ENCODE measurements at regions not wholly inside any gene's neighbourhood (a gene's known extent, or its start where the extent isn't known, plus 50 kb on each side); places are given as distances from the start of the nearest gene placed in this dataset.

DNA sequence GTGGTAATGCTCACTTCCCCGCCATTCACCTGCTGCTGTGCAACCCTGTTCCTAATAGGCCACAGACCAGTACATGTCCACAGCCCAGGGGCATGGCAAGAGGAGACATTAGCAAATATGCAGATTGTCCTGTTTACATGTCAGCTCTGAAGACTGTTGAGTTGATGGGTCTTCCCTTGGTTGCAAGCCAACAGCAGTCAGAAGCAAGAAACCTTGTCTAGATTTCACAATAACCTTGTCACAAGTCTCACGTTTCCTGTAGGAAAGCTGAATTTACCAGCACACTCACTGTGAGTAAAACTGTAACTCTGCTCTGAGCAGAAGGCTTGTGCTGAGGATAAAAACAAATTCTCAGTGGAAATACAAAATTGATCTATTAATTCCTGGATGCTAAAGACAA lies 195.1 kb downstream of the HLX start:
- no peaks in the 10 kb centered on the region for H3K36me3 ChIP-seq (ENCODE audit: control insufficient read depth, insufficient read depth, low read length)

DNA sequence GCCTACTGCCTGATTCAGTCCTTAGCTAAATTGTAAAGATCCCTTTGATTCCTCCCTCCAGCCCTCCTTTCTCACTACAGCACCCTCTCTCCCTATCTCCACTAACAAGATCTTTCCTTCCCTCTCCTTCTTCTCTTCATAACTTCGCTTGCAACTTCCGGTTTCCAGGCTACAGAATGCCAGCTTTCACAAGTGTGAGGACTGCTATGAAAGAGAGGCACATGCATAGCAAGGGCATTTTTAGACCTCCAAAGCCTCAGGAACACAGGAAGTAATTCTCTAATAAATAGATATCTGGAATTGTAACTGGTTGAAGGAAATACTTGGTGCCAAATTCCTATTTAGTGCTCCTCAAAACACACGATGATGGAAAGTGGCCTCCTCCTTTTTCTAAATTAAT lies 196.7 kb downstream of the HLX start:
- Histone ChIP-seq H3K27ac (ENCODE audit: insufficient read depth, low read length) (no peak overlapping the region), H3K9me3 (ENCODE audit: control insufficient read depth, insufficient read depth, low read depth, low read length) (no peaks in the 10 kb centered on the region), H2AFZ (ENCODE audit: low read length) (no peak overlapping the region), H3K36me3 (ENCODE audit: control insufficient read depth, insufficient read depth, low read length) (no peaks in the 10 kb centered on the region), H3K79me2 (ENCODE audit: control insufficient read depth, insufficient read depth, low read length) (no peaks in the 10 kb centered on the region), H3K27me3 (ENCODE audit: control insufficient read depth, insufficient read depth, low read length) (no peaks in the 10 kb centered on the region), H3K4me2 (ENCODE audit: extremely low read depth, insufficient read depth, low read length) (no peak overlapping the region), H3K4me3 (replicated peaks in 1 of 4; ENCODE audit: control extremely low read depth in 1 of 4, insufficient read depth in 1 of 4, low read depth in 3 of 4, low read length in 4 of 4) (no peak overlapping the region), H3K4me1 (ENCODE audit: control insufficient read depth, extremely low read depth, insufficient read depth, low read length) (no peaks in the 10 kb centered on the region), H3K9ac (ENCODE audit: insufficient read depth, low read length) (no peak overlapping the region), H4K20me1 (ENCODE audit: control insufficient read depth, extremely low read depth, insufficient read depth, low read length) (no peaks in the 10 kb centered on the region)
- no peak for TF ChIP-seq EZH2 (IDR thresholded peaks at IDR 0.05; ENCODE audit: low read length, missing control alignments)
- TF ChIP-seq, protein P1, sequence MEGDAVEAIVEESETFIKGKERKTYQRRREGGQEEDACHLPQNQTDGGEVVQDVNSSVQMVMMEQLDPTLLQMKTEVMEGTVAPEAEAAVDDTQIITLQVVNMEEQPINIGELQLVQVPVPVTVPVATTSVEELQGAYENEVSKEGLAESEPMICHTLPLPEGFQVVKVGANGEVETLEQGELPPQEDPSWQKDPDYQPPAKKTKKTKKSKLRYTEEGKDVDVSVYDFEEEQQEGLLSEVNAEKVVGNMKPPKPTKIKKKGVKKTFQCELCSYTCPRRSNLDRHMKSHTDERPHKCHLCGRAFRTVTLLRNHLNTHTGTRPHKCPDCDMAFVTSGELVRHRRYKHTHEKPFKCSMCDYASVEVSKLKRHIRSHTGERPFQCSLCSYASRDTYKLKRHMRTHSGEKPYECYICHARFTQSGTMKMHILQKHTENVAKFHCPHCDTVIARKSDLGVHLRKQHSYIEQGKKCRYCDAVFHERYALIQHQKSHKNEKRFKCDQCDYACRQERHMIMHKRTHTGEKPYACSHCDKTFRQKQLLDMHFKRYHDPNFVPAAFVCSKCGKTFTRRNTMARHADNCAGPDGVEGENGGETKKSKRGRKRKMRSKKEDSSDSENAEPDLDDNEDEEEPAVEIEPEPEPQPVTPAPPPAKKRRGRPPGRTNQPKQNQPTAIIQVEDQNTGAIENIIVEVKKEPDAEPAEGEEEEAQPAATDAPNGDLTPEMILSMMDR (conservative IDR thresholded peaks at IDR 0.05 in 1 of 2, IDR thresholded peaks at IDR 0.05 in 1 of 2; ENCODE audit: low read depth in 1 of 2, low read length in 2 of 2): no peak
- DNase-seq (ENCODE audit: low read depth in 2 of 2): no peak

More for the DNA sequence above, 195.1 kb downstream of the HLX start:
- DNase-seq (ENCODE audit: low read depth in 2 of 2): no peak
- no peak overlapping the region for H3K4me2 ChIP-seq (ENCODE audit: extremely low read depth, insufficient read depth, low read length)
- no peaks in the 10 kb centered on the region for H3K27me3 ChIP-seq (ENCODE audit: control insufficient read depth, insufficient read depth, low read length)
- no peaks in the 10 kb centered on the region for H4K20me1 ChIP-seq (ENCODE audit: control insufficient read depth, extremely low read depth, insufficient read depth, low read length)
- H3K27ac ChIP-seq (ENCODE audit: insufficient read depth, low read length): no peak overlapping the region
- H3K9me3 ChIP-seq (ENCODE audit: control insufficient read depth, insufficient read depth, low read depth, low read length): no peaks in the 10 kb centered on the region
- H3K9ac ChIP-seq (ENCODE audit: insufficient read depth, low read length): no peak overlapping the region
- H2AFZ ChIP-seq (ENCODE audit: low read length): no peak overlapping the region
- H3K4me1 ChIP-seq (ENCODE audit: control insufficient read depth, extremely low read depth, insufficient read depth, low read length): no peaks in the 10 kb centered on the region
- no peak for TF ChIP-seq EZH2 (IDR thresholded peaks at IDR 0.05; ENCODE audit: low read length, missing control alignments)
- TF ChIP-seq, protein P1 (conservative IDR thresholded peaks at IDR 0.05 in 1 of 2, IDR thresholded peaks at IDR 0.05 in 1 of 2; ENCODE audit: low read depth in 1 of 2, low read length in 2 of 2): no peak
- no peaks in the 10 kb centered on the region for H3K79me2 ChIP-seq (ENCODE audit: control insufficient read depth, insufficient read depth, low read length)
- H3K4me3 ChIP-seq (replicated peaks in 1 of 4; ENCODE audit: control extremely low read depth in 1 of 4, insufficient read depth in 1 of 4, low read depth in 3 of 4, low read length in 4 of 4): no peak overlapping the region

DNA sequence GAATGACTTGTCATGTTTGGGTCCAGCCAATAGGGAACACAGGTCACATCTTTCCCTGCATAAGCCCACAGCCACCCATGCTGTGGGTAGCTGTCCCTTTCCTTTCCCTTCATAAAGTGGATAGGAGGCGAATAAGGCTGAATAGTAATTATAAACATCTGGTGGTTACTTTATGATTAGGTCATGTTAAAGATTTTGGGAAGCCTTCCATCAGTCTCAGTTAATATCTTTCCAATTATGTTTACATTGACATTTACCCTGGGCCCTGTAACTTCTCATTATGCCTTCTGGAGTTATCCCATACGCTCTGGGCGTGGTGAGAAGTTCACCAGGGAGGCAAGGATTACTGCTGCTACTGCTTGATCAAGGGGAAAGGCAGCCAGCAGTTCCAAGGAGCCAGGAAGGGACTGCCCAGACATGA lies 197.2 kb downstream of the HLX start:
- H3K79me2 ChIP-seq (ENCODE audit: control insufficient read depth, insufficient read depth, low read length): no peaks in the 10 kb centered on the region
- H3K4me2 ChIP-seq (ENCODE audit: extremely low read depth, insufficient read depth, low read length): no peak overlapping the region
- TF ChIP-seq, protein P1 (conservative IDR thresholded peaks at IDR 0.05 in 1 of 2, IDR thresholded peaks at IDR 0.05 in 1 of 2; ENCODE audit: low read depth in 1 of 2, low read length in 2 of 2): no peak
- no peak for TF ChIP-seq EZH2 (IDR thresholded peaks at IDR 0.05; ENCODE audit: low read length, missing control alignments)
- DNase-seq (ENCODE audit: low read depth in 2 of 2): peak in 1 of 2 donors; percentile 87
- no peak overlapping the region for H3K27ac ChIP-seq (ENCODE audit: insufficient read depth, low read length)
- no peaks in the 10 kb centered on the region for H3K9me3 ChIP-seq (ENCODE audit: control insufficient read depth, insufficient read depth, low read depth, low read length)
- H2AFZ ChIP-seq (ENCODE audit: low read length): no peak overlapping the region
- H3K27me3 ChIP-seq (ENCODE audit: control insufficient read depth, insufficient read depth, low read length): no peaks in the 10 kb centered on the region
- H3K4me3 ChIP-seq (replicated peaks in 1 of 4; ENCODE audit: control extremely low read depth in 1 of 4, insufficient read depth in 1 of 4, low read depth in 3 of 4, low read length in 4 of 4): no peak overlapping the region
- H4K20me1 ChIP-seq (ENCODE audit: control insufficient read depth, extremely low read depth, insufficient read depth, low read length): no peaks in the 10 kb centered on the region
- H3K9ac ChIP-seq (ENCODE audit: insufficient read depth, low read length): no peak overlapping the region
- H3K4me1 ChIP-seq (ENCODE audit: control insufficient read depth, extremely low read depth, insufficient read depth, low read length): no peaks in the 10 kb centered on the region
- no peaks in the 10 kb centered on the region for H3K36me3 ChIP-seq (ENCODE audit: control insufficient read depth, insufficient read depth, low read length)
